ENCODE measurements at regions not wholly inside any gene's neighbourhood (a gene's known extent, or its start where the extent isn't known, plus 50 kb on each side); places are given as distances from the start of the nearest gene placed in this dataset.

GRCh38 chr15:27673766-27674445 lies 425.2 kb downstream of the OCA2 start:
- DNase-seq (ENCODE audit: low spot score) (no peak), FAIRE-seq (no peak), ATAC-seq (no peak)
- Histone ChIP-seq H3K27me3 (ENCODE audit: control insufficient read depth in 1 of 2, insufficient read depth in 2 of 2, low read length in 2 of 2) (peaks cover 0 to 5% of the 10 kb centered on the region in 2 experiments; a peak in 1 of 5 replicates), H3K4me1 (ENCODE audit: insufficient read depth, low read length) (peaks cover 6% of the 10 kb centered on the region; the same call in 1 of the 2 replicates), H2AFZ (ENCODE audit: low read length) (no peak overlapping the region), H3K4me2 (ENCODE audit: low read depth, low read length) (no peak overlapping the region), H3K4me3 (replicated peaks in 1 of 3; ENCODE audit: insufficient read depth in 1 of 3, low read depth in 2 of 3, low read length in 3 of 3) (no peak overlapping the region), H3K79me2 (ENCODE audit: insufficient read depth, low read length) (no peaks in the 10 kb centered on the region), H3K36me3 (replicated peaks in 1 of 2; ENCODE audit: control insufficient read depth in 1 of 2, insufficient read depth in 2 of 2, low read length in 2 of 2) (no peaks in the 10 kb centered on the region), H3K9ac (ENCODE audit: insufficient read depth, low read depth, low read length) (no peak overlapping the region), H4K20me1 (ENCODE audit: insufficient read depth, low read length) (no peaks in the 10 kb centered on the region), H3K27ac (ENCODE audit: extremely low read length, insufficient read depth, low read length) (no peak overlapping the region), H3K9me3 (ENCODE audit: low read length) (no peaks in the 10 kb centered on the region)
- intact Hi-C loops (cut with micrococcal nuclease; ENCODE audit: unreplicated experiment), result no loop called here
- ChIA-PET POLR2A (no interaction called here), CTCF (ENCODE audit: low intra/inter-chr PET ratio, low total read pairs) (no interaction called here)
- no TSS peak for BruUV-seq (replicated peaks)
- in situ Hi-C loops (cut with HindIII; ENCODE audit: extremely low pct_ligation_motif_present, low pct_unique_long_range_greater_than_20kb), result loop anchor here (10.0 kb wide), 1 partner anchor 341 kb away; no protein-coding TSS in a partner anchor
- 13% methylated on average over 11 of the region's 15 CpGs for WGBS (ENCODE audit: low lambda C conversion rate)
- TF ChIP-seq ZFP91 (CRISPR knock-in tag; IDR thresholded peaks at IDR 0.05; ENCODE audit: borderline replicate concordance), result no peak
- TF ChIP-seq MIER2 (CRISPR knock-in tag; IDR thresholded peaks at IDR 0.05), result no peak
- no peak for TF ChIP-seq ZNF7 (CRISPR knock-in tag; IDR thresholded peaks at IDR 0.05)
- TF ChIP-seq ZNF569 (CRISPR knock-in tag; IDR thresholded peaks at IDR 0.05; ENCODE audit: borderline replicate concordance), result no peak
- TF ChIP-seq ZNF549 (CRISPR knock-in tag; IDR thresholded peaks at IDR 0.05), result no peak
- TF ChIP-seq ZNF101 (CRISPR knock-in tag; IDR thresholded peaks at IDR 0.05; ENCODE audit: borderline replicate concordance, low read depth), result no peak
- no peak for TF ChIP-seq PITX1 (CRISPR knock-in tag; IDR thresholded peaks at IDR 0.05)
- TF ChIP-seq ZNF354B (CRISPR knock-in tag; IDR thresholded peaks at IDR 0.05), result no peak
- no peak for TF ChIP-seq LCORL (IDR thresholded peaks at IDR 0.05)
- TF ChIP-seq LCORL (CRISPR knock-in tag; IDR thresholded peaks at IDR 0.05), result no peak
- TF ChIP-seq SMYD3 (CRISPR knock-in tag; IDR thresholded peaks at IDR 0.05), result no peak

Measured in HepG2 (cell line).